Endothelial cell of umbilical vein (primary cell): ENCODE measurements at regions not wholly inside any gene's neighbourhood (a gene's known extent, or its start where the extent isn't known, plus 50 kb on each side); places are given as distances from the start of the nearest gene placed in this dataset.

Experiments used
- BruUV-seq: library from RNA; stranded (reverse); fragments of 400-500 nt; replicated peaks from 2 replicates; lab custom pipeline; 2021; lab: Mats Ljungman, UMichigan
- CTCF ChIA-PET: fragments of 300-600, 350-600 bp; sonication (Branson Sonifier 250); formaldehyde crosslinking; loops from one replicate; lab custom pipeline; 2021; ENCODE audit warnings: antibody characterized with exemption, inconsistent platforms; lab: Charles Lee
- POLR2A ChIA-PET: fragments of 300-600, 350-600 bp; sonication (Branson Sonifier 250); formaldehyde crosslinking; loops from one replicate; lab custom pipeline; 2021; ENCODE audit warnings: antibody characterized with exemption, inconsistent platforms; lab: Charles Lee
- DNase-seq: peaks from one replicate; pipeline ENCODE4 v3.0.0-alpha.2; 2011; ENCODE audit warnings: low read depth, low spot score
- FAIRE-seq: peaks from 2 replicates; lab custom pipeline; 2011; peaks lifted over from hg19 to GRCh38; lab: Jason Lieb, UNC
- H2AFZ ChIP-seq: 2 replicates; pipeline ENCODE4 v1.6.0; 2012; ENCODE audit warnings: low read depth, low read length, control low read depth, inconsistent platforms
- H3K27ac ChIP-seq: 2 replicates; pipeline ENCODE4 v1.5.1; 2011; ENCODE audit warnings: low read depth, mild to moderate bottlenecking, control low read depth, low read length, moderate library complexity; ENCODE audit not compliant: insufficient read depth
- H3K27me3 ChIP-seq, 2 experiments: 2 replicates each; pipeline versions ENCODE4 v1.6.0 to v1.6.1; 2011; ENCODE audit warnings: low read length in 2 of 2, mixed read lengths in 1 of 2; ENCODE audit not compliant: control insufficient read depth in 2 of 2, insufficient read depth in 2 of 2
- H3K36me3 ChIP-seq, 2 experiments: 2 replicates in 1 of 2; 3 replicates in 1 of 2; pipeline ENCODE4 v1.5.1; 2011; ENCODE audit warnings: low read length in 2 of 2, mild to moderate bottlenecking in 1 of 2, moderate library complexity in 1 of 2; ENCODE audit not compliant: control insufficient read depth in 2 of 2, insufficient read depth in 2 of 2; ENCODE audit errors: extremely low read depth in 1 of 2
- H3K4me1 ChIP-seq: 3 replicates; pipeline ENCODE4 v1.5.1; 2011; ENCODE audit warnings: mild to moderate bottlenecking, low read length; ENCODE audit not compliant: control insufficient read depth, insufficient read depth; ENCODE audit errors: extremely low read depth
- H3K4me2 ChIP-seq: 2 replicates; pipeline ENCODE4 v1.6.1; 2011; ENCODE audit warnings: low read length, control low read depth, mixed read lengths; ENCODE audit not compliant: insufficient read depth
- H3K4me3 ChIP-seq, 3 experiments: fragments of 200-600 bp in 1 of 3; sonication (generic), shearing (Covaris generic) in 1 of 3; replicated peaks in 1 of 3; 2 replicates each; pipeline ENCODE4 v1.5.1; 2011 to 2016; ENCODE audit warnings: control low read depth in 3 of 3, low read length in 3 of 3, mild to moderate bottlenecking in 2 of 3, inconsistent platforms in 1 of 3, low read depth in 1 of 3, moderate library complexity in 1 of 3; ENCODE audit not compliant: insufficient read depth in 1 of 3
- H3K79me2 ChIP-seq: 2 replicates; pipeline ENCODE4 v1.6.0; 2012; ENCODE audit warnings: low read length, inconsistent platforms; ENCODE audit not compliant: control insufficient read depth, insufficient read depth
- H3K9ac ChIP-seq: replicated peaks from 2 replicates; pipeline ENCODE3; 2011; ENCODE audit warnings: low read length, control low read depth; ENCODE audit not compliant: insufficient read depth; ENCODE audit errors: extremely low read depth
- H3K9me1 ChIP-seq: replicated peaks from 3 replicates; pipeline ENCODE4 v1.6.0; 2011; ENCODE audit warnings: mild to moderate bottlenecking, low read length; ENCODE audit not compliant: control insufficient read depth, insufficient read depth; ENCODE audit errors: extremely low read depth
- H3K9me3 ChIP-seq: replicated peaks from 2 replicates; pipeline ENCODE4 v1.5.1; 2012; ENCODE audit warnings: low read length, inconsistent platforms; ENCODE audit not compliant: control insufficient read depth, insufficient read depth
- H4K20me1 ChIP-seq: replicated peaks from 2 replicates; pipeline ENCODE3; 2011; ENCODE audit warnings: mild to moderate bottlenecking, low read length; ENCODE audit not compliant: control insufficient read depth, insufficient read depth; ENCODE audit errors: extremely low read depth
- EZH2 ChIP-seq: IDR thresholded peaks from 2 replicates; pipeline ENCODE4 v1.6.1; 2012; ENCODE audit warnings: borderline replicate concordance, low read depth, mild to moderate bottlenecking, moderate library complexity, low read length, inconsistent platforms; ENCODE audit not compliant: severe bottlenecking
- FOS ChIP-seq: IDR thresholded peaks from 2 replicates; pipeline ENCODE4 v1.6.1; 2011; ENCODE audit warnings: mild to moderate bottlenecking, low read length, moderate library complexity, borderline replicate concordance; ENCODE audit not compliant: insufficient read depth
- GATA2 ChIP-seq: IDR thresholded peaks from 2 replicates; pipeline ENCODE4 v1.7.0; 2011; ENCODE audit warnings: low read depth, mild to moderate bottlenecking, moderate library complexity, mixed read lengths, low read length; ENCODE audit not compliant: insufficient read length, insufficient read depth
- JUN ChIP-seq: IDR thresholded peaks from 2 replicates; pipeline ENCODE4 v1.6.1; 2011; ENCODE audit warnings: borderline replicate concordance, low read depth; ENCODE audit not compliant: insufficient read length, insufficient read depth
- MYC ChIP-seq: IDR thresholded peaks from one replicate; pipeline ENCODE4 v1.6.1; 2011; ENCODE audit warnings: mild to moderate bottlenecking, low read depth, low read length
- POLR2A ChIP-seq: IDR thresholded peaks from 2 replicates; pipeline ENCODE4 v1.6.1; 2012; ENCODE audit warnings: low read depth, mild to moderate bottlenecking, control low read depth, low read length
- POLR2AphosphoS5 ChIP-seq: IDR thresholded peaks from 2 replicates; pipeline ENCODE4 v1.6.1; 2012; ENCODE audit warnings: low read depth, mild to moderate bottlenecking, control low read depth, low read length, moderate library complexity; ENCODE audit not compliant: insufficient read depth
- dilution Hi-C: fragments of 300-500 bp; cut with MboI; formaldehyde crosslinking; loops from one replicate; pipeline ENCODE4 v1.15.0; 2019; ENCODE audit warnings: low sequenced_read_pairs; ENCODE audit not compliant: extremely low pct_ligation_motif_present
- intact Hi-C: fragments of 100-400 bp; cut with micrococcal nuclease; formaldehyde crosslinking; loops from one replicate; pipeline ENCODE4 v1.10.0; 2022
- TF ChIP-seq, protein P1 (sequence below): IDR thresholded peaks from 2 replicates; pipeline ENCODE4 v1.6.1; 2011; ENCODE audit not compliant: insufficient read depth, insufficient read length
- TF ChIP-seq, protein P2 (sequence below), 2 donors: IDR thresholded peaks; 1 replicate in 1 of 2; 2 replicates in 1 of 2; pipeline ENCODE4 v1.5.1; 2011; ENCODE audit warnings: low read length in 2 of 2, mild to moderate bottlenecking in 2 of 2, moderate library complexity in 2 of 2, control low read depth in 1 of 2, inconsistent platforms in 1 of 2, low read depth in 1 of 2; ENCODE audit not compliant: insufficient read depth in 1 of 2; ENCODE audit errors: extremely low read depth in 1 of 2

DNA sequence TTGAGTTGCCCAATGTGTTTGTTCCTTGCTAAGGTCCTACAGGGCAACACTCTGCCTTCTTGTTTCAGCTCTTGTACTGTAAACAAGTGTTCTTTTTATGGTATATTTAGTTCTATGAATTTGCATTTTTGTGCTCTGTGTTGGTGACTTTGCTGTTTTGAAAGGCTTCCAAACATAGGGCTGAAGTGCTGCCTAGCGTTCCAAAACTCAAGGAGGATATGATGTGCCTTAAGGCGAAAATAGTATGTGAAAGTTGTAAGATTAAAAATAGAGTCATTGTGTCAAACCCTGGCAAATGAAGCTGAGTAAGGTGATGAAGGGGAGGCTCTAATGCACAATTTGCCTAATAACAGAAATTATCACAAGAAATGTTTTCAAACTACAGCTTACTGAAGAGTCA, 372.7 kb upstream of the TOM1L1 start:
- no peak for FAIRE-seq
- Histone ChIP-seq H3K4me2 (no peak overlapping the region), H3K9me3 (peaks cover 4% of the 10 kb centered on the region), H3K36me3 (no peaks in the 10 kb centered on the region), H3K9ac (no peak overlapping the region), H3K4me3 (no peak overlapping the region), H2AFZ (no peak overlapping the region), H4K20me1 (no peaks in the 10 kb centered on the region), H3K27ac (no peak overlapping the region), H3K79me2 (no peaks in the 10 kb centered on the region), H3K9me1 (no peaks in the 10 kb centered on the region), H3K27me3 (no peaks in the 10 kb centered on the region), H3K4me1 (no peaks in the 10 kb centered on the region)
- intact Hi-C loops = no loop called here
- ChIA-PET CTCF (no interaction called here), POLR2A (no interaction called here)
- dilution Hi-C loops = no loop called here
- BruUV-seq = no TSS peak
- no peak for TF ChIP-seq POLR2A
- no peak for TF ChIP-seq FOS
- no peak for TF ChIP-seq MYC
- TF ChIP-seq, protein P1, sequence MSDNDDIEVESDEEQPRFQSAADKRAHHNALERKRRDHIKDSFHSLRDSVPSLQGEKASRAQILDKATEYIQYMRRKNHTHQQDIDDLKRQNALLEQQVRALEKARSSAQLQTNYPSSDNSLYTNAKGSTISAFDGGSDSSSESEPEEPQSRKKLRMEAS = no peak
- TF ChIP-seq, protein P2, sequence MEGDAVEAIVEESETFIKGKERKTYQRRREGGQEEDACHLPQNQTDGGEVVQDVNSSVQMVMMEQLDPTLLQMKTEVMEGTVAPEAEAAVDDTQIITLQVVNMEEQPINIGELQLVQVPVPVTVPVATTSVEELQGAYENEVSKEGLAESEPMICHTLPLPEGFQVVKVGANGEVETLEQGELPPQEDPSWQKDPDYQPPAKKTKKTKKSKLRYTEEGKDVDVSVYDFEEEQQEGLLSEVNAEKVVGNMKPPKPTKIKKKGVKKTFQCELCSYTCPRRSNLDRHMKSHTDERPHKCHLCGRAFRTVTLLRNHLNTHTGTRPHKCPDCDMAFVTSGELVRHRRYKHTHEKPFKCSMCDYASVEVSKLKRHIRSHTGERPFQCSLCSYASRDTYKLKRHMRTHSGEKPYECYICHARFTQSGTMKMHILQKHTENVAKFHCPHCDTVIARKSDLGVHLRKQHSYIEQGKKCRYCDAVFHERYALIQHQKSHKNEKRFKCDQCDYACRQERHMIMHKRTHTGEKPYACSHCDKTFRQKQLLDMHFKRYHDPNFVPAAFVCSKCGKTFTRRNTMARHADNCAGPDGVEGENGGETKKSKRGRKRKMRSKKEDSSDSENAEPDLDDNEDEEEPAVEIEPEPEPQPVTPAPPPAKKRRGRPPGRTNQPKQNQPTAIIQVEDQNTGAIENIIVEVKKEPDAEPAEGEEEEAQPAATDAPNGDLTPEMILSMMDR (IDR thresholded peaks at IDR 0.05; ENCODE audit: extremely low read depth in 1 of 2, insufficient read depth in 1 of 2, low read depth in 1 of 2, low read length in 2 of 2) = no peak
- no peak for TF ChIP-seq JUN
- TF ChIP-seq EZH2 = no peak
- no peak for TF ChIP-seq POLR2AphosphoS5
- no peak for TF ChIP-seq GATA2
- no peak for DNase-seq
